Cardiac septum (tissue), 1 donor: ENCODE measurements at regions not wholly inside any gene's neighbourhood (a gene's known extent, or its start where the extent isn't known, plus 50 kb on each side); places are given as distances from the start of the nearest gene placed in this dataset.

ENCODE experiments used
- DNase-seq: peaks from one replicate; pipeline ENCODE4 v3.0.0-alpha.2; 2020; ENCODE audit warnings: low spot score
- intact Hi-C: fragments of 100-400 bp; cut with DNase I; formaldehyde crosslinking; loops from one replicate; pipeline ENCODE4 v1.14.0; 2022
- donor health status: DM: no; HTN: no; CAD: no.

DNA sequence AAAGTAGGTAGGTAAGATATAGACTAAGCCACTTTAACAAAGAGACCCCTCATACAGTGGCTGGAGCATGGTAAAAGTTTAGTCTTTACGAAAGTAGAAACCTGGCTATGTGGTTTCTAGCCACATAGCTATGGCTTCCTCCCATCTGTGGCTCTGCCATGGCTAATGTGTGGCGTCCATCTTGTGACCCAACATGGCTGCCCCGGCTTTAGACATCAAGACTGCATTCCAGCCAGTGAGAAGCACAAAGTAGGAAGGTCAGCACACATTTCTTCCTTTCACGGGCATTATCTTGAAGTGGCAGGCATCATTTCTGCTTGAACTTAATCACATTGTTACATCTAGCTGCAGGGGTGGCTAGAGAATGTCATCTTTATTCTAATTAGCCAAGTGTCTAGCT is 148.3 kb downstream of the TBX5 start:
- intact Hi-C loops, result no loop called here
- no peak for DNase-seq

DNA sequence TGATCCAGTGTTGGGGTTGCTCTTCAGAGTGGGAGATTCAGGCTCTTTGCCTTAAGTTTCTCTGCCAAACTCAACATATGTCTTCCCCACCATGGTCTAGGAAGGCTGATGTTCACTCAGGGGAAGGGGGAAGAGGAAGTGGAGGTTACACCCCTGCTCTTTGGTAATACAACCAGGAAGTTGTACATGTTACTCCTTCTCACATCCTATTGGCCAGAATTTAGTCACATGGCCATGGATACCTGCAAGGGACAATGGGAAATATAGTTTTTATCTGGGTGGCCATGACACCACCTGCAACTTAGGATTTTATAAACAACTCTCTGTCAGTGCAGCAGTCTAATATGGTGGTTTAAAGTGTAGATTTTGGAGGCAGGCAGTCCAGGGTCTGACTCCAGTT is 150.9 kb downstream of the TBX5 start:
- intact Hi-C loops, result no loop called here

DNA sequence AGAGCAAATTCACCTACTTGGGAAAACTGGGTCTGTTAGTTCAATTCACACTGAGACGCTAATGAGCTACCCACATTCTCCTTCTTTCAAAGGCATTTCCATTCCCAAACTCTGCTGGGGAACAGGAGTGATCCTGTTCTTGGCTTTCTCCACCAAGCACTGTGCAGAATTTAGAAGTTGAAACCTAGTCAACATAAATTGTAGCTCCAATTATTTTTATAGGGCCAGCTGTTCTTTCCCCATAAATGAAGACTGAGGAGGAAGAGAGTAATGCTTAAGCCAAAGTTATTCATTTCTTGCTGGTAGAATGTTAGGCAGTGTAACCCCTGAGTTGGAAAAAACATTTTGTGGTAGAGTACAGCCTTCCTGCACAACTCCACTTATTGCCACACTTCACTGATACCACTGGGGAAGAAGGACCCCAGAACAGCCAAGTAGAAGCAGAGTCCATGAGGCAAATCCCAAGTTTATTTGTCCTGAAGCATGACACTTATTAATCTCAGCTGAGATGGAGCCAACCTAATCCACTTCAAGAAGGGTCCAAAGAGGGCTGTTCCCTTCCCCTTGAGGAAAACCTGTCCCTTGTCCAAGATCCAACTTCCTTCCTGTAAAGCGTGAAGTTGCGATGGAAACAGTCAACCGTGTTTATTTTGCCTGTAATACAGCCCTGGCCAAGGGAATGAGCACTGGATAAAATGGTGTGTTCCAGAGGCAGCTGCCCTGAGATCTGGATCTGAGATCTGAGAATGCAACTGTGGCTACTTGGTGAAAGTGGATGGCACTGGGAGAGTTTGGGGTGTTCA is 151.8 kb downstream of the TBX5 start:
- DNase-seq, result no peak
- intact Hi-C loops, result no loop called here

More for the DNA sequence above, 150.9 kb downstream of the TBX5 start:
- DNase-seq, result no peak

DNA sequence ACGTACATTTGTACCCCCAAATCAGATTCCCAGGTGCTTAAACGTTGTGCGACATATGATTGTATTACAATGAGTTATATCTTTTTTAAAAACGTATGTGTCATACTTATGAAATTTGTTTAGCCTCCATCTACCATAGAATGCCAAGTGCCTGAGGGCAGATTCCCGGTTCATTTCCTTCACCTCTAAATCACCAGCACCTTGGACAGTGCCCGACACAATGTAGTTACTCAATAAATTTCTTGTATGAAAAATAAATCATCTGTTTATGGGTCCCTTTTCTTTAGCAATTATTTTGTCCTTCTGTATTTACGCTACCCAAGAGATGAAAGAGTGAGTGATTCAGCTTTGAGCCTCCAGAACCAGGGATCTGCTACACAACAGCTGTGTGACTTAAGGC is 157.4 kb downstream of the TBX5 start:
- intact Hi-C loops, result loop anchor here (10.0 kb wide), 1 partner anchor 226 kb away; no protein-coding TSS in a partner anchor
- DNase-seq, result no peak

DNA sequence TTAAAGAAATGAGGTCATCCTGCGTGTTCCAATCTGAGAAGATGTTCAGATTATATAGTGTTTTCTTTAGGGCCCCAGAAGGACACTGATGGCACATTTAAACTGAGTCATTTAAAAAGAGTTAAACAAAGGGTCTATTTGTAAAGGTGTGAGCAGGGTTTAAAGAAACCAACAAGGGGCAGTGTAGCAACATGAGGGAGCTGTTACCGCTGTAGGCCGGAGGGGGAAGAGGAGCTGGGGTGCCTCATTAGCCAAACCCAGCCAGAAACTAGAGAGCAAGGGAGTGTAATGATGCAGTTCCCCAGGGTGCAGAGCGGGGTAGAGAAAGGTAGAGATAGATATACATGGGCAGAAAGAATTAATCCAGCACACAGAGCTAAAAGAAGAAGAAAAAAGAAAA is 160.4 kb downstream of the TBX5 start:
- intact Hi-C loops, result loop anchor here (10.0 kb wide), 1 partner anchor 229 kb away; no protein-coding TSS in a partner anchor
- DNase-seq, result no peak

DNA sequence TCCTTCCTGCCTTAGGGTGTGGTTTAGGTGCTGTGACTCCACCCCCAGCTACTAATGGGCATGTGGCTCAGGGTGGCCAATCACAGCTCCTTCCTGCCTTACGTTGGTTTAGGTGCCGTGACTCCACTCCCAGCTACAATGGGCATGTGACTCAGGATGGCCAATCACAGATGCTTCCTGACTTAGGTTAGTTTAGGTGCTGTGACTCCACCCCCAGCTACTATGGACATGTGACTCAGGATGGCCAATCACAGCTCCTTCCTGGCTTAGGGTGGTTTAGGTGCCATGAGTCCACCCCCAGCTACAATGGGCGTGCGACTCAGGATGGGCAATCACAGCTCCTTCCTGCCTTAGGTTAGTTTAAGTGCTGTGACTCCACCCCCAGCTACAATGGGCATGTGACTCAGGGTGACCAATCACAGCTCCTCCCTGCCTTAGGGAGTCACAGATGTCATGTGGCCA is 163.9 kb downstream of the TBX5 start:
- intact Hi-C loops, result loop anchor here (5.0 to 10.0 kb wide), 2 partner anchors 160 to 233 kb away; no protein-coding TSS in a partner anchor
- DNase-seq, result no peak

DNA sequence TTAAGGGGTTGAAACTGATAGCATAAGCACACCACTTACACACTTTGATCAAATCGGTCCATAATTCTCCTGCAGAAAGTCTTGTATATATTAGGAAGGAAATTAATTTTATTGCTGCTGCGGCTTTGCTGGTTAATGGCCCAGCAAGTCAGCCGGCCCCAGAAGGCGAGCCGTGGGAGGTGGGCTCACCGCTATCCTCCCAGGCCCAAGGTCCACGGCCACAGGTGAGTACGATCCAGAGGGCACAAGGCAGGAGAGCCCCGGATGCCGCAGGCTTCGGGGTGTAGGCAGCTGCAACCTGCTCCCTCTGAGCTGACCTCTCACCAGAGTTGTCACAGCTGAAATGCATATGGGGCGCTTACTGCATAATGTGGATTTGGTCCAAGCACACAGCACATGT is 165.7 kb downstream of the TBX5 start:
- intact Hi-C loops, result loop anchor here (5.0 to 10.0 kb wide), 2 partner anchors 162 to 235 kb away; no protein-coding TSS in a partner anchor
- DNase-seq, result no peak

DNA sequence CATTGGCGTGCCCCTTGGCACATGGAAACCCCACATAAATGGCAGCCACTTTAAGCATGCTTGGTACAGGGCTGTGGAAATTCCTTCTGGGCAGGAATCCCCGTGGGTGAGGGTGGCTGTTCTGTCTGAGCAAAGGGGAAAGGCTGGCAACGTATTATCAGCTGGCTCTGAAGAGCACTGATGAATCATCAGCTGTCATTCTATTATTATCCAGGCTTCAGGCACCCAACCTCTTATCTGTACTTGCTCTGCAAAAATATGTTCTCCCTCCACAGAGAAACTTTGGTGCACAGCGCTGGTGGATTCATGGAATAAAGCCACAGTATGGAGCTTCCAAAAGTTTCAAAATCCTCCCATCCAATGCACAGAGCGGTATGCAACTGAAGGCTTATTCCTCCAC is 167.1 kb downstream of the TBX5 start:
- intact Hi-C loops, result no loop called here
- DNase-seq, result no peak

DNA sequence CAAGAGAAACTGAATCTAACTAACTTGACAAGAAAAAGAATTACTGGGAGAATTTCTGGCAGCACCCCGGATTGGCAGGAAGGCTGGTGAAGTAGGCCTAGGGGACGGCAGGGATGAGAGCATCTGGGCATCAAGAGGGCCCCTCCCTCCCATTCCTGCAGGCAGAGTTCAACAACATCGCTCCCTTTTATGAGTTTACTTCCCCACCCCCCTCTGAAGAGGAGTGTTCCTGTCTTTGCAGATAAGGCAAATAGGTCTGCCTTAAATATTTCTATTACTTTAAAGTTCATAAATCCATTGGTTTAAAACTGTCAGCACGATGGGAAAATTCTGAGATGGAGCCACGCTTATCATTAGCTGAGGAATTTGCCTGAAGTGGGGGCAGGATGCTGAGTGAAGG is 168.7 kb downstream of the TBX5 start:
- intact Hi-C loops, result no loop called here
- no peak for DNase-seq

DNA sequence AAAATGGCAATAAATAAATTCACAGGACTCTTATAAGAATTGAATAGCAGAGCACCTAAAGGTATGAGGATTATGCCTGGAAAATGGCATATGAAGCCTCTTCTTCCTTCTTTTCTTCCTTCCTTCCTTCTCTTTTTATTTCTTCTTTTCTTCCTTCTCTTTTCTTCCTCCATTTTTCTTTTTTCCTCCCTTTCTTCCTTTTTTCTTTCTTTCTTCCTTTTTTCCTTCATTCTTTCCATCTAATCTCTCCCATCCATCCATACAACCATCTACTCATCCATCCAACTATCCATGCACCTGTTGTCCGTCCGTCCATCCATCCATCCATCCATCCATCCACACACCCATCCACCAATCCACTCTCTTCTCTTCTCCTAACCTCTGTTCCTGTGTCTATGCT is 173.8 kb downstream of the TBX5 start:
- intact Hi-C loops, result no loop called here
- DNase-seq, result no peak

DNA sequence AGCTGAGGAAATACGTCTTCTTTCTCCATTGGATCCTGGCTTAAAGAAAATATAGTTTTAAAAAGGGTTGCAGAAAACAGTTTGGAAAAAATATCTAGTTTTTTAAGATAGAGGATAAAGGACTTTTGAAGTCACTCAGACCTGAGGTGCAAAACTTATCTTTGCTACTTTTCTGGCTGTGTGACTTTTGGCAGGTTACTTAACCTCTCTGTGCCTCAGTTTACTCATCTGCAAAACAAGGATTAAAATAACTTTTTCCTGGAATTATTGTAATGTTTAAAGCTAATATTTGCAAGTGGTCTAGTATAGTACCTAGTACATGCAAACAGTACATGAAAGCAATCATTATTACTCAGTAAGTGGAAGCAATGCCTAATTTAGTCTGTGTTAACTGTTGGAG is 176.8 kb downstream of the TBX5 start:
- intact Hi-C loops, result no loop called here

DNA sequence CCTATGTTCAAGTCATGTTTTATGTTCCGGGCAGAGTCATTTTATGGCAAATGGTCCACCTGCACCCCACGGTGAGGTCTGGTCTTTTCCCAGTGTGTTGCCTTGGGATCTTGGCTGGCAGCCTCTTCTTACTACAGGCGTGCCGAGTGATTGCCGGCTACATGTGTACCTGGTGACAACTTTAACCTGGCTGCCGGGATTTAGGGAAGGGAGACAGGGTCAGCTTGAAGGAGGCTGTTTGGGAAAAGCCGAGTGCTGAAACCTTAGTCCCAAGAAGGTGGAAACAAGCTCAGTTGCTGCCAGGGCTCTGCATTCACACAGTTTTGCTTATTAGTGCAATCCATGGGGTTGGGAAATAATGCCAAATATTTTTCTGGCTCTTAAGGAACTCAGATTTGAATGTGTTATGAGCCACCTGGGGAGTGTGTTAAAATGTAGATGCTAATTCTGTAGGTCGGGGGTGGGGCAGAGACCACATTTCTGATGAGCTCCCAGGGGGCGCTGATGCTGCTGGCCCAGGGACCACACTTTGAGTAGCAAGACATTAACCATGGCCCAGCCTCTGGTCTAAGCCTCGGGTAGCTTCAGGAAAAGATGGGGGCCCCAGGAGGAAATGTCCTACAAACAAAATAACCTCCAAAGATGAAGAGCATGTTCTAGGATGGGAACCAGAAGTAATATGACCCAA is 179.6 kb downstream of the TBX5 start:
- intact Hi-C loops, result no loop called here
- DNase-seq, result no peak

More for the DNA sequence above, 176.8 kb downstream of the TBX5 start:
- DNase-seq, result no peak

DNA sequence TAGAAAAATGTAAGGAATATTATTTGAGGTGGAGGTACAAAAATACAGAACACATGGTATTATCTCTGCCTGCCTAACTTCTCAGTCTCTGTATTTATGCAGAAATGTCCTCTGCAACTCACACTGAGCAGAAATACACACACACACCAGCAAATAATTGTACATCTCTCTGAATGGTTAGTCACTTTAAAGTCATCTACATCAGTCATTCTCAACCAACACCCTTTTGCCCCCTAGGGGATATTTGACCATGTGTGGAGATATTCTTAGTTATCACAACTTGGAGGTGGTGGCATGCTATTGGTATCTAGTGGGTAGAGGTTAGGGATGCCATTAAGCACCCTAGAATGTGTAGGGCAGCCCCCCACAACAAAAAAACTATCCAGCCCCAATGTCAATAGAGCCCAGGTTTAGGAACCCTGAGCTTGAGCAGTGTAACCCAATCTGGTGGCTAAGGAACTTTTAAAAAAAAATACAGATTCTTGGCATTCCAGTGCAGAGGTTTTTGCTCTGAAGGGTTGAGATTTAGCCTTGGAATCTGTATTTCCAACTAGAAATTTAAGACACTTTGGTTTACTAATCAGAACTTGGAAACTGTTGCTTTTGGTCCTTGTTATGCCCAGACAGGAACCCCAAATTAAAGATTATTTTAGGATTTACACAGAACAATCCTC is 183.8 kb downstream of the TBX5 start:
- intact Hi-C loops, result no loop called here

DNA sequence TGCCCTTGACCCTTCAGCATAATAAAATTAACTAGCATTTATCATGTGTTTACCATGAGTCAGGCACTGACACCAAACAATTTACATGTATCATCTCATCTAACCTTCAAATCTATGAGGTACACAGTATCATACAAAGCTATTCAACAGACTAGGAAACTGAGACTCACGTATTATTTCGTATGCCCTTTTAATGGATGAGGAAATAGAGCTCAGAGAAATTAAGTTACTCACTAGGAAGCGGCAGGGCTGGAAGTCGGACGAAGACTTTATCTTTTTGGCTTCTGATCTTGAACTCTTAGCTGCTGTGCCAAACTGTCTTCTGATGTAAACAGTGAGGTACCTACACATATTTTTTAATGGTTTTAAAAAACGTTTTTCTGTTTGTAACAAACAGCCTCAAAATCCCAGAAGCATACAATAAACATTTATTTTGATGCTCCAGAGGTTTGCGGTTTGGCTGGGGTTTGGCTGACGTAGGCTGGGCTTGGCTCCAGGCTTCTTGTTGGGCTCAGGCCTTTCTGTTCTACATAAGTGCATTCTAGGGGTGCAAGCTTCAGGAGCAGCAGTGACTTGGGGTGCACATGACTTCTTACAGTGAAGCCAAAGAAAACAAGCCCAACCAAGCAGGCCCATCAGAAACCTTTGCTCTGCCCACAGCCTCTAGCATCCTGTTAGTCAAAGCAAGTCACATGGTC is 184.7 kb downstream of the TBX5 start:
- intact Hi-C loops, result no loop called here
- no peak for DNase-seq

More for the DNA sequence above, 183.8 kb downstream of the TBX5 start:
- DNase-seq, result no peak

DNA sequence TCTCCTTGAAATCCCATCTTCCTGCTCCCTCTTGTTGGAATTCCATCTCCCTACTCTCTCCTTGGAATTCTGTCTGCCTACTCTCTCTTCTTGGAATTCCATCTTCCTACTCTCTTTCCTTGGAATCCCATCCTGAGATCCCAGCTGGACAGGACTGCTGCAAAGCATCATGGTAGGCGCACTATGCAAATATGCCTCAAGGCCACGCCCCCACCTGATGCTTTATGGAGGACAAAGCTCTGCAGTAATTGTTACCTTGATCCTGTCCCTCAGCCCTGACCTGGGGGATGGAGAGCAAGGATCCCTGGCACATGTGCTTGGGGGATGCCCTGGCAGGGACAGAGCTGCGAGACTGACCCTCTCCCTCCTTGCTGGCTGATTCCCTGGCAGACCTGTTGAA is 185.6 kb downstream of the TBX5 start:
- intact Hi-C loops, result no loop called here
- no peak for DNase-seq

DNA sequence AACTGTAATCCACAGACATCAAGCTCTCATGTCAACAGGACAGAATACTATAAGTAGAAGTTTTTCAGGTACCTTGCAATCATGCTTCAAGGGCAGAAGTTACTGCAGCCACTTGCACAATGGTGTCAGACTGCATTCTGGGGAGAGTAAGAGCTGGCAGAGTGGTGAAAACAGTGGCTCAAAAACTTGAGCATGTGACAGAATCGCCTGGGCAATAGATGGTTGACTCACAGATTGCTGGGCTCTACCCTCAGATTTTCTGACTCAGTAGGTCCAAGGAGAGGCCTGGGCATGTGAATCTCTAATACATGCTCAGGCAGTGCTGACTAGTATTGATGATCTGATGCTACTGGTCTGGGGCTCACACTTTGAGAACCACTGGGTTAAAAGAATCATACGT is 187.8 kb downstream of the TBX5 start:
- no peak for DNase-seq
- intact Hi-C loops, result no loop called here

DNA sequence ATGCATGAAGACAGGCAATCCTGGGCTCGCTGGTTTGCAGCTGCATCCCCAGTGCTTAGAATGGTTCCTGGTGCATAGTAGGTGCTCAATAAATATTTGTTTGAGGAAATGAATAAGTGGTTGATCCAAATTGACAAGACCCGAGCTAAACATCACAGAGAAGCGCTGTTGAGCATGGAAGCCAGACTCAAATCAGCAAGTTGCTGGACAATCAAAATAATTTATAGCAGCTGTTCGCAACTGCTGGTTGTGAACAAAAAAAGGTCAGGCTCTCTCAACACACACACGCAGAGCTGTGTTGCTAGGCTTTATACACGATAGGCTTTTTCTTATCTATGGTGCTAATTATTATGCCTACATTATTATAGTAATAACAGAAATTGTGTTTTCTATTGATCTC is 190.2 kb downstream of the TBX5 start:
- intact Hi-C loops, result no loop called here
- DNase-seq, result no peak

DNA sequence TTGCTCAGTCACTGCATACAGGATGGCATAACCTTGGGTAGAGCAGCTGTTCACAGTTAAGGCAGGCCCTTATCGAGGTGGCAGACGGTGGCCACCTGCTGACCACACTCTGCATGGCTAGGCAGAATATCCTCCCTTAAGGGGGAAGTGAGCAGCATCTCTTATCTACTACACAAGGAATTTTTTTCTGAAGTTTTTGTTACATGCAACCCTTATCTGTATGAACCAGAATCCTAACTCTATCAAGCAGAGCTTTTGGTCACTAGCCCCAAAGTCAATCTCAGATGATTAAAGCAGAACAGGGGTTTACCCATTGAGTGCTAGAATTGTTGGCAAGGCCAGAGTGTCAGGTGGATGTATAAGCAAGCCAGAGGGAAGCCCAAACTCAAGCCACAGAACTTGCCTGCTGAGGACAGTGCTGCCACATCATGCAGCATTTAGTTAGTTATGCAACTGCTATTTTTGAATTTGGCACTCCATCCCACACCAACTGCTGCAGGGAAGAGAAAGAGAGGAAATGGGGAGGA is 192.8 kb downstream of the TBX5 start:
- DNase-seq, result no peak
- intact Hi-C loops, result no loop called here

DNA sequence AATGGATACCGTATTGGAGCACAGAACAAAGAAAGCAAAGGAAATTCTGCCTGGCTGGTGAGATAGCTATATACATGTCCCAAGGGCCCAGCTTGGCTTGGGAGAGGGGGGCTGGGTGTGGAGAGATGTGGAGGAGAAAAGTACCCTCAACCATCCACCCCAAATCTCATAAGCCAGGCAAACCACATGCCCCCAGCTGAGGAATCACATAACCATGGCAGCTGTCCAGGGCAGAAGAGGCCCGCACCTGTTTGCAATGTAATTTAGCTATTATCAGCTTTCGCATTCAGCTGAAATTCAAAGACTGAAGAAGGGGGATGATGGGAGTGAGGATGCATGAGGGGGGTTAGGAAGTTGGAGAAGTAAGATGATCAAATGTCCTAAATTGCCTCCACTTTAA is 196.1 kb downstream of the TBX5 start:
- intact Hi-C loops, result no loop called here
- DNase-seq, result no peak

DNA sequence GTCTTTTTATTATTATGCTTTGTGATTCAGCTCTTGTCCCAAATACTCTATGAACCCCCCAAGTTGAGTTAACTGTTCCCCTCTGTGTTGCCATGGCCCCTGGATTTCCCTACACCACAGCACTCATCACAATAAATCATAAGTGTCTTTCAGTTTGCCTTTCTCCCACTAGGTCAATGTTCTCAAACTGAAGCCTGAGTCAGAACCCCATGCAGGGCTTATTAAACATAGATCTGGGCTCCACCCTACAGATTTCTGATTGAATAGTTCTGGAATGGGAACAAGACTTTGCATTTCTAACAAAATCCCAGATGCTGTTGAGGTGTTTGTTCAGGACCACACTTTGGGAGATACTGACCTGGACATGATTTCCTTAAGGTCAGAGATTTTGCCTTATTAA is 199.4 kb downstream of the TBX5 start:
- DNase-seq, result no peak
- intact Hi-C loops, result no loop called here
